Activated CD4-positive, alpha-beta memory T cell treated with anti-CD3 and anti-CD28 coated beads for 36 hours (primary cell): ENCODE measurements at regions not wholly inside any gene's neighbourhood (a gene's known extent, or its start where the extent isn't known, plus 50 kb on each side); places are given as distances from the start of the nearest gene placed in this dataset.

Experiments
- CTCF ChIA-PET: fragments of 350-600 bp; sonication (Branson Sonifier 250); formaldehyde crosslinking; loops from one replicate; lab custom pipeline; 2021; ENCODE audit warnings: antibody characterized with exemption, inconsistent platforms; lab: Charles Lee
- POLR2A ChIA-PET: fragments of 350-600 bp; sonication (Branson Sonifier 250); formaldehyde crosslinking; loops from one replicate; lab custom pipeline; 2021; ENCODE audit warnings: antibody characterized with exemption; lab: Charles Lee
- DNase-seq: peaks from one replicate; pipeline ENCODE4 v3.0.0-alpha.2; 2020
- H3K27ac Mint-ChIP-seq: one replicate; pipeline ENCODE4 v1.8.0; 2021; ENCODE audit warnings: mixed read lengths
- H3K27me3 Mint-ChIP-seq: one replicate; pipeline ENCODE4 v1.8.0; 2021; ENCODE audit warnings: mixed read lengths
- H3K36me3 Mint-ChIP-seq: one replicate; pipeline ENCODE4 v1.8.0; 2021; ENCODE audit warnings: mixed read lengths
- H3K4me1 Mint-ChIP-seq: one replicate; pipeline ENCODE4 v1.8.0; 2021; ENCODE audit warnings: low read depth, mixed read lengths
- H3K4me3 Mint-ChIP-seq: one replicate; pipeline ENCODE4 v1.8.0; 2021; ENCODE audit warnings: mild to moderate bottlenecking, mixed read lengths
- H3K9me3 Mint-ChIP-seq: one replicate; pipeline ENCODE4 v1.8.0; 2021; ENCODE audit warnings: mixed read lengths
- intact Hi-C: fragments of 100-400 bp; cut with micrococcal nuclease; formaldehyde crosslinking; loops from one replicate; pipeline ENCODE4 v1.15.1; 2023

GRCh38 chr7:118330388-118330787, 105.9 kb downstream of the ANKRD7 start:
- no peak for DNase-seq
- ChIA-PET POLR2A (no interaction called here), CTCF (no interaction called here)
- intact Hi-C loops = loop anchor here (10.0 kb wide), 1 partner anchor 446 kb away; no protein-coding TSS in a partner anchor
- no peak overlapping the region for H3K4me3 Mint-ChIP-seq
- H3K27ac Mint-ChIP-seq = no peak overlapping the region
- H3K27me3 Mint-ChIP-seq = peaks cover 1% of the 10 kb centered on the region
- H3K4me1 Mint-ChIP-seq = no peaks in the 10 kb centered on the region
- no peaks in the 10 kb centered on the region for H3K36me3 Mint-ChIP-seq
- no peaks in the 10 kb centered on the region for H3K9me3 Mint-ChIP-seq

DNA sequence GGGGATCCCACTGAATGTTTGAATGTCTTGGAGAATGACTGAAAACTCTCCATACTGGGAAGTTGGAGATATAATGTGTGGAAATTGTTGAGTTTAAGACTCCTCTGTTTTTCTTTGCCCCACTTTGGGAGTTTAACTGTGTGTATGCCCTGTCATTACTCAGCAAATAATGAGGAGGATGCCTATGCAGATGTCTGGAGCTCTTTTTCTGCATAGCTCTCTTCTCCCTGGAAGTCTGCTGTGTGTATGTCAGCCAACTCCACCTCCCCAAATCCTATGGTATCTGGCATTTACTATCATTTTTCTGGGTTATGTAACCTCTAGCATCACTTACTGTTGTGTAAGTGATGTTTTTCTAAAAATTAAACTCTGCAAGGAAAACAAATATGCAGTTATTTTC, 122.2 kb downstream of the ANKRD7 start:
- ChIA-PET POLR2A (no interaction called here), CTCF (no interaction called here)
- H3K36me3 Mint-ChIP-seq = no peaks in the 10 kb centered on the region
- H3K4me3 Mint-ChIP-seq = no peak overlapping the region
- H3K4me1 Mint-ChIP-seq = no peaks in the 10 kb centered on the region
- H3K27me3 Mint-ChIP-seq = no peaks in the 10 kb centered on the region
- DNase-seq = no peak
- intact Hi-C loops = no loop called here
- no peak overlapping the region for H3K27ac Mint-ChIP-seq
- peaks cover 6% of the 10 kb centered on the region for H3K9me3 Mint-ChIP-seq

- POLR2A ChIA-PET = no interaction called here
- peaks cover 6% of the 10 kb centered on the region for H3K9me3 Mint-ChIP-seq
- H3K4me3 Mint-ChIP-seq = no peak overlapping the region
- CTCF ChIA-PET = no interaction called here
- intact Hi-C loops = loop anchor here (5.0 kb wide), 1 partner anchor 828 kb away; no protein-coding TSS in a partner anchor
- no peak overlapping the region for H3K27ac Mint-ChIP-seq
- no peaks in the 10 kb centered on the region for H3K27me3 Mint-ChIP-seq
- H3K4me1 Mint-ChIP-seq = no peaks in the 10 kb centered on the region
- no peaks in the 10 kb centered on the region for H3K36me3 Mint-ChIP-seq
- no peak for DNase-seq
Measured at GRCh38 chr7:118349604-118350003, 125.1 kb downstream of the ANKRD7 start.

GRCh38 chr7:118350260-118350659, 125.8 kb downstream of the ANKRD7 start:
- H3K27me3 Mint-ChIP-seq = no peaks in the 10 kb centered on the region
- intact Hi-C loops = loop anchor here (5.0 kb wide), 1 partner anchor 827 kb away; no protein-coding TSS in a partner anchor
- no peaks in the 10 kb centered on the region for H3K36me3 Mint-ChIP-seq
- DNase-seq = no peak
- H3K4me1 Mint-ChIP-seq = no peaks in the 10 kb centered on the region
- H3K27ac Mint-ChIP-seq = no peak overlapping the region
- POLR2A ChIA-PET = no interaction called here
- H3K4me3 Mint-ChIP-seq = no peak overlapping the region
- peaks cover 6% of the 10 kb centered on the region for H3K9me3 Mint-ChIP-seq
- CTCF ChIA-PET = no interaction called here

DNA sequence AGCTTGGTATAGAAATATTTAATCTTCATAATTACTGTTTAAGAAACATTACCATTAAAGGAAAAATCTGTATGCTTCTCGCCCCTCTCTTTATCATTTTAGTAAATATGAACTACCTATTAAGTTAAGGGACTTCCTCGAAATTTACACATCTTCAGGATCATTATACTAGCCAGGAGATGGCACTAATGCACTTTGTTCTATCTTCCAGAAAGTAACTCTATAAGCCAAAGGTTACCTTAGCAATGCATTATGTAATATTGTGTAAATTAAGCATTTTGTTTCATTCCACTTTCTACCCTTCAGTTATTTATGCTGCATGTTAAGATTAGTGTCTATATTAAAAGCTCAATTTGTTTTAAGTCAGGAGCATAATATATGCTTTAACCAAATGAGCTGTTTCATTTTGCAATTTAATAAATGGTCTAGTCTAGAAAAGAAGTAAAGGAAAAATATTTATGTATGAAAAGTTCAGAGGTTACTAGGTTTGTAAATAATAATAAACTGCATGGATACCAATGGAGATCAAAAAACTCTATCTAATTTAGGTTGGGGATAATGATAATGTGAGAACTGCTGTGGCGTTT, 128.5 kb downstream of the ANKRD7 start:
- peaks cover 9% of the 10 kb centered on the region for H3K9me3 Mint-ChIP-seq
- no peaks in the 10 kb centered on the region for H3K4me1 Mint-ChIP-seq
- no peak overlapping the region for H3K4me3 Mint-ChIP-seq
- no peak for DNase-seq
- intact Hi-C loops = loop anchor here (5.0 kb wide), 1 partner anchor 824 kb away; no protein-coding TSS in a partner anchor
- H3K27ac Mint-ChIP-seq = no peak overlapping the region
- H3K27me3 Mint-ChIP-seq = no peaks in the 10 kb centered on the region
- POLR2A ChIA-PET = no interaction called here
- CTCF ChIA-PET = interaction anchor here (0.6 to 0.8 kb wide), 2 partner anchors 79 to 641 kb away, joined by 3 read pairs; no protein-coding TSS in a partner anchor
- no peaks in the 10 kb centered on the region for H3K36me3 Mint-ChIP-seq

- intact Hi-C loops = no loop called here
- Mint-ChIP-seq H3K4me3 (no peak overlapping the region), H3K9me3 (no peaks in the 10 kb centered on the region), H3K36me3 (no peaks in the 10 kb centered on the region), H3K4me1 (no peaks in the 10 kb centered on the region), H3K27me3 (no peaks in the 10 kb centered on the region), H3K27ac (no peak overlapping the region)
- DNase-seq = no peak
- POLR2A ChIA-PET = no interaction called here
- CTCF ChIA-PET = no interaction called here
Measured at GRCh38 chr7:118366363-118366762, 141.9 kb downstream of the ANKRD7 start.

DNA sequence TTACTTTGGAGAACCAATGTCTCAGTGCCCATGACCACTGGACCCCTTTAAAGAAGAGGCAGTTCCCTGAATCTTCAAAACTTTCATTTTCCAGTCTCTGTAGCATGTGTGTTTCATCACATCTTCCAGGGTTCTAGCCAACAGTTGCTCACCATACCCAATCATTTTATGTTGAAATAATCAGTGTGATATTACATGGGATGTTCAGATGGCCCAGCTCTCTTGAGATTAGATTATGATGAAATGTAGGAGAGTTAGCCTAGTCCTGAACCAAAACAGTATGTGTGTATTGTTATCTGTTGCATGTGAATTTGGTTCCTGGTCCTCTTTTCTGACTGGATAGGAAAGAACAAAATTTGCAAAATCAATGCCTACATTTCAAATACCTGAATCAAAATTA, 144.5 kb downstream of the ANKRD7 start:
- ChIA-PET CTCF (no interaction called here), POLR2A (no interaction called here)
- Mint-ChIP-seq H3K27me3 (no peaks in the 10 kb centered on the region), H3K27ac (no peak overlapping the region), H3K36me3 (no peaks in the 10 kb centered on the region), H3K4me3 (no peak overlapping the region), H3K9me3 (no peaks in the 10 kb centered on the region), H3K4me1 (no peaks in the 10 kb centered on the region)
- no peak for DNase-seq
- intact Hi-C loops = no loop called here

GRCh38 chr7:118369987-118370386, 145.5 kb downstream of the ANKRD7 start:
- no peaks in the 10 kb centered on the region for H3K36me3 Mint-ChIP-seq
- intact Hi-C loops = no loop called here
- CTCF ChIA-PET = no interaction called here
- H3K9me3 Mint-ChIP-seq = no peaks in the 10 kb centered on the region
- no peak overlapping the region for H3K27ac Mint-ChIP-seq
- no peaks in the 10 kb centered on the region for H3K27me3 Mint-ChIP-seq
- POLR2A ChIA-PET = no interaction called here
- DNase-seq = no peak
- H3K4me3 Mint-ChIP-seq = no peak overlapping the region
- no peaks in the 10 kb centered on the region for H3K4me1 Mint-ChIP-seq

GRCh38 chr7:118372530-118372929, 148.0 kb downstream of the ANKRD7 start:
- DNase-seq = no peak
- H3K4me3 Mint-ChIP-seq = no peak overlapping the region
- no peaks in the 10 kb centered on the region for H3K9me3 Mint-ChIP-seq
- ChIA-PET POLR2A (no interaction called here), CTCF (no interaction called here)
- H3K36me3 Mint-ChIP-seq = no peaks in the 10 kb centered on the region
- intact Hi-C loops = no loop called here
- H3K27me3 Mint-ChIP-seq = no peaks in the 10 kb centered on the region
- no peaks in the 10 kb centered on the region for H3K4me1 Mint-ChIP-seq
- H3K27ac Mint-ChIP-seq = no peak overlapping the region

- no peak overlapping the region for H3K27ac Mint-ChIP-seq
- no peaks in the 10 kb centered on the region for H3K27me3 Mint-ChIP-seq
- intact Hi-C loops = no loop called here
- POLR2A ChIA-PET = no interaction called here
- CTCF ChIA-PET = no interaction called here
- DNase-seq = no peak
- H3K36me3 Mint-ChIP-seq = no peaks in the 10 kb centered on the region
- H3K4me1 Mint-ChIP-seq = no peaks in the 10 kb centered on the region
- H3K4me3 Mint-ChIP-seq = no peak overlapping the region
- H3K9me3 Mint-ChIP-seq = no peaks in the 10 kb centered on the region
Measured at GRCh38 chr7:118389629-118390028, 165.1 kb downstream of the ANKRD7 start.

DNA sequence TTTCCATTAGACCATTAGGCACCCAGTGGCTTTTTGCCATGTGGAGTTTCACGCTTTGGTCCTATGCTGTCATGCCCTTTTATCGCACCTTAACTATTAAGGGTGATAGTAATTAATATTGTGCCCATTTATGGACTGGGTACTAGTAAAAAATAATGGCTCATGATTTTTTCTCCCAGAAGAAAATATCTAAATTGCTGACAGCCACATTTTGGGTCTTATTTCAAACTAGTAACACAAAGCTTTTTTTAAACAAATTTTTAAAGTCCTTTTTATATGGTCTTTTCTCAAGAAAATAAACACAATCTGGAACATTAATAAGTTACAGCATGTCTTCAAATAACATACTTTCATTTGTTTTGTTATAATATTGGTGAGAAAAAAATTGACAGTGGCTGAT, 179.7 kb downstream of the ANKRD7 start:
- no peak for DNase-seq
- Mint-ChIP-seq H3K27me3 (no peaks in the 10 kb centered on the region), H3K4me3 (no peak overlapping the region), H3K27ac (no peak overlapping the region), H3K4me1 (no peaks in the 10 kb centered on the region), H3K36me3 (no peaks in the 10 kb centered on the region), H3K9me3 (no peaks in the 10 kb centered on the region)
- ChIA-PET POLR2A (no interaction called here), CTCF (no interaction called here)
- intact Hi-C loops = no loop called here

DNA sequence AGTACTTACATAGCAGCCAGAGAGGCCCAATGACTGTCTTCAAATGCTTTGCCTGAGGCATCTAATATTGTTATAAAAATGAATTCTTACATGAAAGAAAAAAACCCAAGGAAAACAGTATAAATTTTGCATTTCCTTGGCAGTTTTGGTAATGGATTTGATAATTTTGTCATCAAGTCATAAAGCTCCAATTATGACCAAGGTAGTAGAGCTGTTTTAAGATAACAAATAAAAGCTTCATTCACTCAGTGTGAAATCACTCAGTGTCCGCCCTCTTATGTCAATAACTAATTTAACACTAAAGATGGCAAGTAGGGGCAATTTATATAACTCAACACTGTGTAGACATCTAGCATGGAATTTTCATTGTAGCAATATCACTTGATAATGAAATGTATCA, 193.9 kb downstream of the ANKRD7 start:
- Mint-ChIP-seq H3K27ac (no peak overlapping the region), H3K4me1 (no peaks in the 10 kb centered on the region), H3K9me3 (no peaks in the 10 kb centered on the region), H3K4me3 (no peak overlapping the region), H3K36me3 (no peaks in the 10 kb centered on the region), H3K27me3 (no peaks in the 10 kb centered on the region)
- no peak for DNase-seq
- ChIA-PET POLR2A (no interaction called here), CTCF (no interaction called here)
- intact Hi-C loops = no loop called here

- H3K27ac Mint-ChIP-seq = no peak overlapping the region
- CTCF ChIA-PET = no interaction called here
- intact Hi-C loops = no loop called here
Measured at GRCh38 chr7:118420888-118421287, 196.4 kb downstream of the ANKRD7 start.

More at GRCh38 chr7:118420888-118421287, 196.4 kb downstream of the ANKRD7 start:
- no peaks in the 10 kb centered on the region for H3K4me1 Mint-ChIP-seq
- POLR2A ChIA-PET = no interaction called here
- no peaks in the 10 kb centered on the region for H3K36me3 Mint-ChIP-seq
- no peaks in the 10 kb centered on the region for H3K9me3 Mint-ChIP-seq
- H3K27me3 Mint-ChIP-seq = no peaks in the 10 kb centered on the region
- no peak overlapping the region for H3K4me3 Mint-ChIP-seq
- DNase-seq = no peak
